ENCODE measurements at regions not wholly inside any gene's neighbourhood (a gene's known extent, or its start where the extent isn't known, plus 50 kb on each side); places are given as distances from the start of the nearest gene placed in this dataset.

GRCh38 chr7:13737563-13737962 lies 251.9 kb downstream of the ETV1 start:
- no peak overlapping the region for H3K4me2 ChIP-seq (ENCODE audit: insufficient read depth, low read length)
- H3K4me3 ChIP-seq (ENCODE audit: low read depth in 1 of 2, low read length in 2 of 2) = no peak overlapping the region
- H3K9ac ChIP-seq (ENCODE audit: low read depth, low read length) = no peak overlapping the region
- no peaks in the 10 kb centered on the region for H4K20me1 ChIP-seq (ENCODE audit: insufficient read depth, low read length)
- no peaks in the 10 kb centered on the region for H3K36me3 ChIP-seq (ENCODE audit: insufficient read depth, low read length)
- no peak for TF ChIP-seq EZH2 (IDR thresholded peaks at IDR 0.05; ENCODE audit: borderline replicate concordance, low read depth, low read length, severe bottlenecking)
- TF ChIP-seq, protein P1, sequence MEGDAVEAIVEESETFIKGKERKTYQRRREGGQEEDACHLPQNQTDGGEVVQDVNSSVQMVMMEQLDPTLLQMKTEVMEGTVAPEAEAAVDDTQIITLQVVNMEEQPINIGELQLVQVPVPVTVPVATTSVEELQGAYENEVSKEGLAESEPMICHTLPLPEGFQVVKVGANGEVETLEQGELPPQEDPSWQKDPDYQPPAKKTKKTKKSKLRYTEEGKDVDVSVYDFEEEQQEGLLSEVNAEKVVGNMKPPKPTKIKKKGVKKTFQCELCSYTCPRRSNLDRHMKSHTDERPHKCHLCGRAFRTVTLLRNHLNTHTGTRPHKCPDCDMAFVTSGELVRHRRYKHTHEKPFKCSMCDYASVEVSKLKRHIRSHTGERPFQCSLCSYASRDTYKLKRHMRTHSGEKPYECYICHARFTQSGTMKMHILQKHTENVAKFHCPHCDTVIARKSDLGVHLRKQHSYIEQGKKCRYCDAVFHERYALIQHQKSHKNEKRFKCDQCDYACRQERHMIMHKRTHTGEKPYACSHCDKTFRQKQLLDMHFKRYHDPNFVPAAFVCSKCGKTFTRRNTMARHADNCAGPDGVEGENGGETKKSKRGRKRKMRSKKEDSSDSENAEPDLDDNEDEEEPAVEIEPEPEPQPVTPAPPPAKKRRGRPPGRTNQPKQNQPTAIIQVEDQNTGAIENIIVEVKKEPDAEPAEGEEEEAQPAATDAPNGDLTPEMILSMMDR (IDR thresholded peaks at IDR 0.05; ENCODE audit: borderline replicate concordance, extremely low read depth, low read length, poor library complexity, severe bottlenecking) = no peak
- no peaks in the 10 kb centered on the region for H3K4me1 ChIP-seq (ENCODE audit: insufficient read depth, low read length)
- DNase-seq (no peak), ATAC-seq (ENCODE audit: insufficient read depth, low read depth) (no peak)
- no peak overlapping the region for H3K27ac ChIP-seq (ENCODE audit: low read length)
- H3K27me3 ChIP-seq (ENCODE audit: insufficient read depth, low read length, poor library complexity) = no peaks in the 10 kb centered on the region
- no peaks in the 10 kb centered on the region for H3K9me3 ChIP-seq (ENCODE audit: insufficient read depth, low read length, severe bottlenecking)
- H2AFZ ChIP-seq (ENCODE audit: low read depth, low read length) = no peak overlapping the region
- H3K79me2 ChIP-seq (ENCODE audit: insufficient read depth, low read length) = no peaks in the 10 kb centered on the region

DNA sequence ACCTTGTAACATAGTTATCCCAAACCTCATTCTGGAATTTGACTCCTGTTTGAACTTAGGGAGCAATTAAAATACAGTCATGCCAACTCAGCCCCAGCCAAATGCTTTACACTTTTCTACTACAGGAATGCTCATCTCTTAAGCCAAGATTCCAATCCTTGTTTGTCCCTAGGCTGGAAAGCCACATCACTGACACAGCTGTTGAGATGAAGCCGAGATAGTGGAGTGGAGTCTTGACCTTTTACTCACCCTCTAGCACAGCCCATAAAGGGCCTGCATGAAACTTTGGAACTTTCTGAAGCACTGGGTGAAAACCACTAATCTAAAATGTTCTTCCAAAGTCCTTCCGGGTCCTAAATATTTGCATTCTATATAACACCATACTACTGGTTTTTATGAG lies 247.3 kb downstream of the ETV1 start:
- H3K9me3 ChIP-seq (ENCODE audit: insufficient read depth, low read length, severe bottlenecking) = no peaks in the 10 kb centered on the region
- no peaks in the 10 kb centered on the region for H3K4me1 ChIP-seq (ENCODE audit: insufficient read depth, low read length)
- H3K4me2 ChIP-seq (ENCODE audit: insufficient read depth, low read length) = no peak overlapping the region
- no peaks in the 10 kb centered on the region for H3K27me3 ChIP-seq (ENCODE audit: insufficient read depth, low read length, poor library complexity)
- no peak overlapping the region for H2AFZ ChIP-seq (ENCODE audit: low read depth, low read length)
- H3K9ac ChIP-seq (ENCODE audit: low read depth, low read length) = no peak overlapping the region
- TF ChIP-seq, protein P1 (IDR thresholded peaks at IDR 0.05; ENCODE audit: borderline replicate concordance, extremely low read depth, low read length, poor library complexity, severe bottlenecking) = no peak
- no peak for TF ChIP-seq EZH2 (IDR thresholded peaks at IDR 0.05; ENCODE audit: borderline replicate concordance, low read depth, low read length, severe bottlenecking)
- H3K4me3 ChIP-seq (ENCODE audit: low read depth in 1 of 2, low read length in 2 of 2) = no peak overlapping the region
- no peaks in the 10 kb centered on the region for H4K20me1 ChIP-seq (ENCODE audit: insufficient read depth, low read length)
- no peak overlapping the region for H3K27ac ChIP-seq (ENCODE audit: low read length)
- ATAC-seq (ENCODE audit: insufficient read depth, low read depth) = no peak
- DNase-seq = no peak
- no peaks in the 10 kb centered on the region for H3K36me3 ChIP-seq (ENCODE audit: insufficient read depth, low read length)
- no peaks in the 10 kb centered on the region for H3K79me2 ChIP-seq (ENCODE audit: insufficient read depth, low read length)

DNA sequence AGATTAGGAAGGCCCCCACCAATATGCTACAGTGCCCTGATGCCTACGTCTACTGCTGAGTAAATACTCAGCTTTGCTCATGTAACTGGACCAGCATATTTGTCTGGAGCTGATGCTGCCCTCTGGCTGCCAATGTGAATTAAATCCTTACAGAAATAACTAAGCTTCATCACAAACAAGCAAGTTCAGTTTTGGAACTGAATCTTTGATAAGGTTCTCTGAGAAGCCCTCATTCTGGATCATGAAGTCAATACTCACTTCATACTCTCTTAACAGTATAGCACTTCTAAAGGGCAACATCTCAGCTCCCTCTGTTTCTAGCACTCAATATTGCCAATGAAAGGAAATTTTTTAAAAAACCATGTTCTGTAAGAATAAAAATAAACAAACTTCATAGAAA lies 246.7 kb downstream of the ETV1 start:
- Histone ChIP-seq H3K4me2 (ENCODE audit: insufficient read depth, low read length) (no peak overlapping the region), H3K79me2 (ENCODE audit: insufficient read depth, low read length) (no peaks in the 10 kb centered on the region), H3K27ac (ENCODE audit: low read length) (no peak overlapping the region), H4K20me1 (ENCODE audit: insufficient read depth, low read length) (no peaks in the 10 kb centered on the region), H3K9ac (ENCODE audit: low read depth, low read length) (no peak overlapping the region), H2AFZ (ENCODE audit: low read depth, low read length) (no peak overlapping the region), H3K4me3 (ENCODE audit: low read depth in 1 of 2, low read length in 2 of 2) (no peak overlapping the region), H3K36me3 (ENCODE audit: insufficient read depth, low read length) (no peaks in the 10 kb centered on the region), H3K9me3 (ENCODE audit: insufficient read depth, low read length, severe bottlenecking) (no peaks in the 10 kb centered on the region), H3K27me3 (ENCODE audit: insufficient read depth, low read length, poor library complexity) (no peaks in the 10 kb centered on the region), H3K4me1 (ENCODE audit: insufficient read depth, low read length) (no peaks in the 10 kb centered on the region)
- no peak for ATAC-seq (ENCODE audit: insufficient read depth, low read depth)
- no peak for DNase-seq
- TF ChIP-seq EZH2 (IDR thresholded peaks at IDR 0.05; ENCODE audit: borderline replicate concordance, low read depth, low read length, severe bottlenecking) = no peak
- TF ChIP-seq, protein P1 (IDR thresholded peaks at IDR 0.05; ENCODE audit: borderline replicate concordance, extremely low read depth, low read length, poor library complexity, severe bottlenecking) = peak; percentile 28

DNA sequence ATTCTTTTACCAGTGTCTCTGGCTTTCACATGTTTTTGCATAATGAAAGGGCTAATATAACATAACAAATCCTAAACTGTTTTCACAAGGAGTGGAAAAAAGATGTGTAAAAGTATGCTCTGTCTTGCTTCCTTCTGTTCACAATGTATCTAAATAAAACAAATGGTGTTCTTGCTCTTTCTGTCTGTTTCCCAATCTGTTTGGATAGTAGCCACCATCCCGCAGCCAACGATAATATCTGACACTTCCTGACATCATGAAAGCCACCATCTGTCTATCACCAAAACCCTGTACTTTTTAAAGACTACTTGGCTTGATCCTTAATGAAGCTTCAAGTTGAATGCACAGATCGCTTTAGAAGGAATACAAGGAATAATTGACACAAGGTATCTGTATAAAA lies 246.2 kb downstream of the ETV1 start:
- no peaks in the 10 kb centered on the region for H3K36me3 ChIP-seq (ENCODE audit: insufficient read depth, low read length)

More for the DNA sequence above, 246.2 kb downstream of the ETV1 start:
- Histone ChIP-seq H3K4me3 (ENCODE audit: low read depth in 1 of 2, low read length in 2 of 2) (no peak overlapping the region), H4K20me1 (ENCODE audit: insufficient read depth, low read length) (no peaks in the 10 kb centered on the region), H3K27me3 (ENCODE audit: insufficient read depth, low read length, poor library complexity) (no peaks in the 10 kb centered on the region), H3K27ac (ENCODE audit: low read length) (no peak overlapping the region), H3K4me2 (ENCODE audit: insufficient read depth, low read length) (no peak overlapping the region), H3K9ac (ENCODE audit: low read depth, low read length) (no peak overlapping the region), H3K4me1 (ENCODE audit: insufficient read depth, low read length) (no peaks in the 10 kb centered on the region), H3K79me2 (ENCODE audit: insufficient read depth, low read length) (no peaks in the 10 kb centered on the region), H2AFZ (ENCODE audit: low read depth, low read length) (no peak overlapping the region), H3K9me3 (ENCODE audit: insufficient read depth, low read length, severe bottlenecking) (no peaks in the 10 kb centered on the region)
- ATAC-seq (ENCODE audit: insufficient read depth, low read depth) (no peak), DNase-seq (no peak)
- TF ChIP-seq, protein P1 (IDR thresholded peaks at IDR 0.05; ENCODE audit: borderline replicate concordance, extremely low read depth, low read length, poor library complexity, severe bottlenecking) = no peak
- no peak for TF ChIP-seq EZH2 (IDR thresholded peaks at IDR 0.05; ENCODE audit: borderline replicate concordance, low read depth, low read length, severe bottlenecking)

Measured in DND-41 (cell line).